IMR-90 (cell line): ENCODE measurements at regions not wholly inside any gene's neighbourhood (a gene's known extent, or its start where the extent isn't known, plus 50 kb on each side); places are given as distances from the start of the nearest gene placed in this dataset.

ENCODE experiments used
- ATAC-seq: fragments of 200-7000 bp; cut with Tn5 transposase; 2 replicates; pipeline ENCODE4 v1.9.1; 2020; ENCODE audit warnings: low read depth, mild to moderate bottlenecking, moderate library complexity
- BruUV-seq: library from RNA; stranded (reverse); fragments of 400-500 nt; replicated peaks from 2 replicates; lab custom pipeline; 2021; lab: Mats Ljungman, UMichigan
- CTCF ChIA-PET: fragments of 300-600 bp; formaldehyde crosslinking; extraction: SDS; loops from one replicate; lab custom pipeline; 2021; ENCODE audit warnings: antibody characterized with exemption; lab: Yijun Ruan, JAX
- POLR2A ChIA-PET: fragments of 300-600 bp; sonication (Branson Sonifier 250); formaldehyde crosslinking; loops from one replicate; lab custom pipeline; 2022; ENCODE audit warnings: antibody characterized with exemption; ENCODE audit not compliant: unreplicated experiment; lab: Charles Lee
- DNase-seq: peaks from one replicate; pipeline ENCODE4 v3.0.0; 2013
- H2AFZ ChIP-seq: replicated peaks from 2 replicates; pipeline ENCODE3; 2013; ENCODE audit warnings: low read length, mild to moderate bottlenecking; ENCODE audit not compliant: poor library complexity
- H2AK5ac ChIP-seq: 2 replicates; pipeline ENCODE4 v1.6.1; 2013; ENCODE audit warnings: low read depth, low read length, inconsistent platforms
- H2AK9ac ChIP-seq: replicated peaks from 2 replicates; pipeline ENCODE3; 2013; ENCODE audit warnings: mild to moderate bottlenecking, low read depth, low read length, moderate library complexity; ENCODE audit not compliant: poor library complexity
- H2BK120ac ChIP-seq: 2 replicates; pipeline ENCODE4 v1.6.1; 2013; ENCODE audit warnings: low read depth, low read length, inconsistent platforms
- H2BK15ac ChIP-seq: 3 replicates; pipeline ENCODE4 v1.6.1; 2013; ENCODE audit warnings: low read depth, low read length, inconsistent platforms
- H2BK20ac ChIP-seq: 2 replicates; pipeline ENCODE4 v1.6.1; 2013; ENCODE audit warnings: low read depth, mild to moderate bottlenecking, inconsistent platforms, low read length, moderate library complexity
- H2BK5ac ChIP-seq: 2 replicates; pipeline ENCODE4 v1.6.1; 2013; ENCODE audit warnings: mild to moderate bottlenecking, low read depth, low read length, inconsistent platforms; ENCODE audit not compliant: poor library complexity, severe bottlenecking
- H3K14ac ChIP-seq: replicated peaks from 2 replicates; pipeline ENCODE4 v1.6.1; 2013; ENCODE audit warnings: low read depth, low read length, inconsistent platforms
- H3K18ac ChIP-seq: 2 replicates; pipeline ENCODE4 v1.6.1; 2013; ENCODE audit warnings: low read depth, low read length, control low read depth
- H3K23ac ChIP-seq: 2 replicates; pipeline ENCODE4 v1.6.1; 2013; ENCODE audit warnings: low read depth, low read length, inconsistent platforms
- H3K27ac ChIP-seq: 2 replicates; pipeline ENCODE4 v1.5.1; 2013; ENCODE audit warnings: mild to moderate bottlenecking, control low read depth, low read length; ENCODE audit not compliant: insufficient read depth
- H3K27me3 ChIP-seq: 2 replicates; pipeline ENCODE4 v1.6.1; 2013; ENCODE audit warnings: low read length; ENCODE audit not compliant: control insufficient read depth, insufficient read depth
- H3K36me3 ChIP-seq: 2 replicates; pipeline ENCODE4 v1.6.1; 2013; ENCODE audit warnings: low read length, mixed read lengths; ENCODE audit not compliant: control insufficient read depth, insufficient read depth
- H3K4ac ChIP-seq: 2 replicates; pipeline ENCODE4 v1.6.1; 2013; ENCODE audit warnings: low read depth, low read length, inconsistent platforms
- H3K4me1 ChIP-seq: 2 replicates; pipeline ENCODE4 v1.6.1; 2013; ENCODE audit warnings: low read length, mixed read lengths; ENCODE audit not compliant: control insufficient read depth, insufficient read depth
- H3K4me2 ChIP-seq: 2 replicates; pipeline ENCODE4 v1.6.1; 2013; ENCODE audit warnings: low read depth, mild to moderate bottlenecking, control low read depth, low read length, moderate library complexity
- H3K4me3 ChIP-seq: 2 replicates; pipeline ENCODE4 v1.5.1; 2013; ENCODE audit warnings: low read depth, mild to moderate bottlenecking, control low read depth, low read length, moderate library complexity; ENCODE audit not compliant: insufficient read depth
- H3K56ac ChIP-seq: 2 replicates; pipeline ENCODE4 v1.6.1; 2013; ENCODE audit warnings: low read length, inconsistent platforms; ENCODE audit not compliant: insufficient read depth; ENCODE audit errors: extremely low read depth
- H3K79me1 ChIP-seq, 2 experiments: 2 replicates each; pipeline ENCODE4 v1.6.1; 2013; ENCODE audit warnings: low read length in 2 of 2, inconsistent platforms in 1 of 2, low read depth in 1 of 2
- H3K9ac ChIP-seq: 2 replicates; pipeline ENCODE4 v1.6.1; 2013; ENCODE audit warnings: low read depth, low read length, control low read depth
- H3K9me1 ChIP-seq: 2 replicates; pipeline ENCODE4 v1.6.1; 2013; ENCODE audit warnings: low read length, inconsistent platforms; ENCODE audit not compliant: insufficient read depth
- H3K9me3 ChIP-seq: 2 replicates; pipeline ENCODE4 v1.6.1; 2013; ENCODE audit warnings: low read length; ENCODE audit not compliant: control insufficient read depth, insufficient read depth
- H4K20me1 ChIP-seq: 2 replicates; pipeline ENCODE4 v1.6.1; 2013; ENCODE audit warnings: low read length, inconsistent platforms; ENCODE audit not compliant: insufficient read depth
- H4K5ac ChIP-seq: 2 replicates; pipeline ENCODE4 v1.6.1; 2013; ENCODE audit warnings: mild to moderate bottlenecking, low read depth, low read length, control low read depth
- H4K8ac ChIP-seq, 2 experiments: 2 replicates each; pipeline ENCODE4 v1.6.1; 2013; ENCODE audit warnings: low read depth in 2 of 2, low read length in 2 of 2, control low read depth in 1 of 2, inconsistent platforms in 1 of 2
- H4K91ac ChIP-seq: 2 replicates; pipeline ENCODE4 v1.6.1; 2013; ENCODE audit warnings: low read depth, low read length, inconsistent platforms; ENCODE audit not compliant: insufficient read depth
- CEBPB ChIP-seq: IDR thresholded peaks from 2 replicates; pipeline ENCODE4 v1.6.1; 2012; ENCODE audit warnings: low read depth, low read length, improper control_type of control experiment
- FOS ChIP-seq: fragments of 150-350 bp; IDR thresholded peaks from 2 replicates; pipeline ENCODE4 v1.6.1; 2016; ENCODE audit warnings: low read depth, low read length
- WGBS, 2 experiments: methylation state at CpG; one replicate each; pipeline versions ENCODE4 v1.1.5 to v1.1.7; 2013; ENCODE audit warnings: missing lambda C conversion rate in 2 of 2; ENCODE audit not compliant: insufficient read length in 1 of 2; ENCODE audit errors: extremely low coverage in 2 of 2; 5-methylcytosine and 5-hydroxymethylcytosine counted together
- dilution Hi-C: fragments of 300-500 bp; cut with HindIII; formaldehyde crosslinking; loops from one replicate; pipeline ENCODE4 v1.14.3; 2018; ENCODE audit warnings: low sequenced_read_pairs; ENCODE audit not compliant: unreplicated experiment
- in situ Hi-C: fragments of 300-500 bp; cut with MboI; formaldehyde crosslinking; loops from 3 replicates; pipeline ENCODE4 v1.14.3; 2019; ENCODE audit warnings: low sequenced_read_pairs, inconsistent platforms, mixed read lengths
- intact Hi-C: fragments of 100-400 bp; cut with micrococcal nuclease; formaldehyde crosslinking; loops from 2 replicates; pipeline ENCODE4 v1.10.0; 2022
- TF ChIP-seq, protein P1 (sequence below): fragments of 150-350 bp; IDR thresholded peaks from 2 replicates; pipeline ENCODE4 v1.6.1; 2016; ENCODE audit warnings: low read depth, mild to moderate bottlenecking, low read length, moderate library complexity, borderline replicate concordance

DNA sequence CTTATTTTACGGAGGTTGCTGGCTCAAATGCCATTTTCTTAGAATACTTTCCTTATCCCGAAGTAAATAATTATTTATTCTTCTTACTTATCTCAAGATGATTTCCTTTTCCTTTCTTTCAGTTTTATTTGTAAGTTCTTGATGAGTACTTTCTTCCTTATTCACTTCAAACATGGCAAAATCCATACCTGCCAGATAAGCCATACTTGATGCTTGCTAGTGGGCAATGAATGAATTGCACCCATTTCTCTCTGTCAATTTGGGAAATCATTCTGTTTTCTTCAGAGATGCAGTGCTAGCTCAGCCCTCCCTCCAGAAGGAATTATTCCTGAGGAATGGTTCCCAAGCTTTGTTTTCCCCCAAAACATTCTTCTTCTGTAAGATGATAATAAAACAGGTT, 598.3 kb downstream of the SPRY1 start:
- ChIA-PET POLR2A (no interaction called here), CTCF (no interaction called here)
- Histone ChIP-seq H2BK20ac (peak overlapping the region; percentile 32; the same call in 1 of the 2 replicates), H3K56ac (no peak overlapping the region), H2BK5ac (no peak overlapping the region), H3K36me3 (no peaks in the 10 kb centered on the region), H2BK15ac (no peak overlapping the region), H3K79me1 (no peaks in the 10 kb centered on the region), H2BK120ac (peak overlapping the region; percentile 42; the same call in 1 of the 2 replicates), H3K18ac (peak overlapping the region; percentile 16; the same call in 1 of the 2 replicates), H3K23ac (no peak overlapping the region), H3K27ac (no peak overlapping the region), H3K4ac (0 out of 2 replicates have a peak overlapping the region, but pooled peaks have one; percentile 29), H3K4me1 (peaks cover 4% of the 10 kb centered on the region; the same call in 1 of the 2 replicates), H4K91ac (peak overlapping the region; percentile 23; the same call in 1 of the 2 replicates), H2AK9ac (no peak overlapping the region), H2AFZ (no peak overlapping the region), H4K8ac (no peak overlapping the region), H3K9me1 (peaks cover 3% of the 10 kb centered on the region; the same call in 1 of the 2 replicates), H3K4me2 (no peak overlapping the region), H4K20me1 (no peaks in the 10 kb centered on the region), H3K14ac (no peak overlapping the region), H4K5ac (no peak overlapping the region), H3K9me3 (peaks cover 5% of the 10 kb centered on the region), H3K9ac (no peak overlapping the region), H2AK5ac (no peak overlapping the region), H3K4me3 (no peak overlapping the region), H3K27me3 (no peaks in the 10 kb centered on the region)
- TF ChIP-seq FOS, result no peak
- no peak for TF ChIP-seq CEBPB
- TF ChIP-seq, protein P1, sequence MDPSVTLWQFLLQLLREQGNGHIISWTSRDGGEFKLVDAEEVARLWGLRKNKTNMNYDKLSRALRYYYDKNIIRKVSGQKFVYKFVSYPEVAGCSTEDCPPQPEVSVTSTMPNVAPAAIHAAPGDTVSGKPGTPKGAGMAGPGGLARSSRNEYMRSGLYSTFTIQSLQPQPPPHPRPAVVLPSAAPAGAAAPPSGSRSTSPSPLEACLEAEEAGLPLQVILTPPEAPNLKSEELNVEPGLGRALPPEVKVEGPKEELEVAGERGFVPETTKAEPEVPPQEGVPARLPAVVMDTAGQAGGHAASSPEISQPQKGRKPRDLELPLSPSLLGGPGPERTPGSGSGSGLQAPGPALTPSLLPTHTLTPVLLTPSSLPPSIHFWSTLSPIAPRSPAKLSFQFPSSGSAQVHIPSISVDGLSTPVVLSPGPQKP, result no peak
- intact Hi-C loops (no loop called here), in situ Hi-C loops (no loop called here), dilution Hi-C loops (no loop called here)
- no TSS peak for BruUV-seq
- ATAC-seq, result no peak
- no CpG with 5 or more reads among the region's 2 CpGs for WGBS, 2 experiments
- no peak for DNase-seq
